HUES48 (cell line): ENCODE measurements at regions not wholly inside any gene's neighbourhood (a gene's known extent, or its start where the extent isn't known, plus 50 kb on each side); places are given as distances from the start of the nearest gene placed in this dataset.

Experiments
- H3K27ac ChIP-seq: one replicate; pipeline ENCODE4 v1.7.0; 2013; ENCODE audit warnings: low read depth, low read length, inconsistent platforms
- H3K27me3 ChIP-seq: 2 replicates; pipeline ENCODE4 v1.6.1; 2013; ENCODE audit warnings: mild to moderate bottlenecking, low read length; ENCODE audit not compliant: control insufficient read depth, insufficient read depth
- H3K36me3 ChIP-seq: 2 replicates; pipeline ENCODE4 v1.6.1; 2013; ENCODE audit warnings: low read length; ENCODE audit not compliant: control insufficient read depth, insufficient read depth
- H3K4me1 ChIP-seq: 2 replicates; pipeline ENCODE4 v1.6.1; 2013; ENCODE audit warnings: mild to moderate bottlenecking, low read length; ENCODE audit not compliant: control insufficient read depth, insufficient read depth
- H3K4me3 ChIP-seq: 2 replicates; pipeline ENCODE4 v1.5.1; 2013; ENCODE audit warnings: mild to moderate bottlenecking, low read depth, low read length
- H3K9ac ChIP-seq: 2 replicates; pipeline ENCODE4 v1.6.1; 2013; ENCODE audit warnings: mild to moderate bottlenecking, low read depth, low read length, moderate library complexity
- H3K9me3 ChIP-seq: 2 replicates; pipeline ENCODE4 v1.6.1; 2013; ENCODE audit warnings: low read length; ENCODE audit not compliant: control insufficient read depth, insufficient read depth

GRCh38 chr12:75773377-75773776, 258.2 kb downstream of the PHLDA1 start:
- Histone ChIP-seq H3K9me3 (no peaks in the 10 kb centered on the region), H3K9ac (no peak overlapping the region), H3K4me1 (peaks cover 3% of the 10 kb centered on the region), H3K4me3 (no peak overlapping the region), H3K27me3 (no peaks in the 10 kb centered on the region), H3K36me3 (no peaks in the 10 kb centered on the region), H3K27ac (no peak overlapping the region)

GRCh38 chr12:75771023-75771422, 259.6 kb upstream of the KRR1 start:
- Histone ChIP-seq H3K4me3 (no peak overlapping the region), H3K9ac (no peak overlapping the region), H3K27ac (no peak overlapping the region), H3K9me3 (no peaks in the 10 kb centered on the region), H3K27me3 (no peaks in the 10 kb centered on the region), H3K36me3 (no peaks in the 10 kb centered on the region), H3K4me1 (peaks cover 21% of the 10 kb centered on the region)

DNA sequence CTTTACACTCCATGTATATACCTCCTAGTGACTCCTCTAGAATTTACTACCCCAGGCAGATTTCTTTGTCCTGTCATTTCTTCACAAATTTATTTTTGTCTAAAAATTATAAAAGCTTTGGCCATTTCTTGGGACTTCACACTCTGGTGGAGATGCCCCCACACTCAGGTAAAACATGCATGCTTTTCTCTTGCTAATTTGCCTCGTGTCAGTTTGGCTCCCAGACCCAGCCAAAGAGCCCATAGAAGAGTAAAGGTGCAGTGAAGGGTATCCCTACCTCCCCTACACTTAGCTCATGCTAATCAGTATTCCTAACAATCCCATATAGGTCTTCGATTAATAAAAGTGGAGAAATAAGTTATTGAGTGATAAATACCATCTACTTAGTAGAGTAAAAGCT, 256.5 kb upstream of the KRR1 start:
- H3K36me3 ChIP-seq = no peaks in the 10 kb centered on the region
- no peak overlapping the region for H3K9ac ChIP-seq
- no peak overlapping the region for H3K27ac ChIP-seq

DNA sequence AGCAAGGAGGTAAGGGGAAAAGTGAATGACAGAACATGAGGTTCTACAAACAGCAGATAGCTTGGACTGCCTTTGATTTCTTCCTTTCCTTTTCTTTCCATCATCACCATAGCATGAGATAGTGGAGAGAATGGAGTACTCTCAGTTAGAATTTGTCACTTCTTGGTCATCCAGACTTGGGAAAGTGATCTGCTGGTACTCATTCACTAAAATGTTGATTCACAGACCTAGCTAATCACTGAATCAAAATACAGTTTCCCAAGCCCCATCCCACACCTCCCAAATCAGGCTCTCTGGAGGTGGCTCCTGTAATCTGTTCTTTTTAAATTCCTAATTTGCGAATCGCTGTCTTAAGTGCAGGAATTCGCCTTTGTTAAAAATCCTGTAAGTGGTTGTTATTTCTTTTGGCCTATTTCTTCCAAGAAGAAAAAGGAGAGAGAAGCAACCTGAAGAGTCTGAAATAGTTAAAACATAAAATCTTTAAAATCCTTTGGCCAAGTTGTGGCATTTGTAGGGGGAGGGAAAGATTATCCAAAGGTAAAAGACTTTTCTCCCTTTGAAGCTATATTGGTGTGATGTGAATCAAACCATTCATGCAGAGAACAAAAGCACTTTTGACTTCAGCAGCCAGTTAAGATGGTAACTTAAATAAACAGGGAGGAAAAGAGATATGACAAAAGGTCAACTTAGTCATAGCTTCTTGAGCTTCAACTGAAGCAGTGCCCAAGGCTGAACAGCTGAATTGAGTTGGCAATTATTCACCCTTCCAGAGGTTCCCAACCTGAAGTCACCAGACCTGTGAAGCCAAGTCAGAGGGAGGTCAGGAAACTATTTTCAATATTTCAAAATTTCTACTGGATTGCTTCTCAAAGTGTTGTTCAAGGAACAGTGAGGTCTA, 255.1 kb upstream of the KRR1 start:
- Histone ChIP-seq H3K9me3 (no peaks in the 10 kb centered on the region), H3K27ac (peak overlapping the region; percentile 73), H3K4me1 (peaks cover 36% of the 10 kb centered on the region), H3K36me3 (no peaks in the 10 kb centered on the region), H3K27me3 (no peaks in the 10 kb centered on the region), H3K9ac (no peak overlapping the region), H3K4me3 (no peak overlapping the region; the same call in 1 of the 2 replicates)

More for the DNA sequence above, 256.5 kb upstream of the KRR1 start:
- Histone ChIP-seq H3K4me3 (no peak overlapping the region), H3K27me3 (no peaks in the 10 kb centered on the region), H3K9me3 (no peaks in the 10 kb centered on the region), H3K4me1 (peaks cover 36% of the 10 kb centered on the region)

DNA sequence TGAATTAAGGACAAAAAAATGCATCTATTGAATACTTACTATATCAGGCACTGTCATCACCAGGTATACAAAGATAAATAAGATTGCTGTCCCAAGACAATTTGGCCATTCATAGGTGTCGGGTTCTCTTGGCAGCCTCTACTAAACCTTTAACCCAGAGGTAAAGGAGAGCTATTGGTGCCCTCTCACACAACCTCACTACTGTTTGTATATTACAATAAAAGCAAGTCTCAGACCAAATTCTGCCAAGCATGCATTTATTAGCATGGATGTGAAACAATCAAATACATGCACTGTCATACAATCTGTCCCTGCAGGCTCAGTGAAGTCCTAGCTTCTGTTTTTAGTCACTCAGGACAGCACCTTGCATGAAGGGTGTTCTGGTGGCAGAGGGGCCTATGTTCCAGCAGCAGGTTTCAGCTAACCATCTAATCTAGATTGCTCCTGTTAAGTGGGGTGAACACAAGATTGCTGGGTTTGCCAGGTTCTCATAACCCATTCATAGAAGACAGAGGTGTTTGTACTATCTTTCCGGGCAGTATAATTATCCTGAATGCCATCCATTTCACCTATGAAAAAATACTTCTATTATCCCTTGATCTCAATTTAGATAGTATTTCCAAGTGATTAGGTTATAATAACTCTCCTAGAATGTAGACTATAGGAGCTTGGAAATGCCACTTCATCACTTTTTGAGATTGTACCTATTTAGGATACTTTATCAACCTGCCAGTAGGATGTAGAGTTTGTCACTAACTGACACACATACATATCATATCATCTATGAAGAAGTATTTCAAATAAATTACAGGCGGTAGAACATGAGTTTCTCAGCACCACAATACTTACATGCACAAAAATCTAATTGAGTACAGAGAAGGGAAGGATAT, 254.0 kb upstream of the KRR1 start:
- Histone ChIP-seq H3K27ac (no peak overlapping the region), H3K9ac (no peak overlapping the region), H3K4me1 (peaks cover 36% of the 10 kb centered on the region), H3K4me3 (no peak overlapping the region), H3K9me3 (no peaks in the 10 kb centered on the region), H3K27me3 (no peaks in the 10 kb centered on the region), H3K36me3 (no peaks in the 10 kb centered on the region)

DNA sequence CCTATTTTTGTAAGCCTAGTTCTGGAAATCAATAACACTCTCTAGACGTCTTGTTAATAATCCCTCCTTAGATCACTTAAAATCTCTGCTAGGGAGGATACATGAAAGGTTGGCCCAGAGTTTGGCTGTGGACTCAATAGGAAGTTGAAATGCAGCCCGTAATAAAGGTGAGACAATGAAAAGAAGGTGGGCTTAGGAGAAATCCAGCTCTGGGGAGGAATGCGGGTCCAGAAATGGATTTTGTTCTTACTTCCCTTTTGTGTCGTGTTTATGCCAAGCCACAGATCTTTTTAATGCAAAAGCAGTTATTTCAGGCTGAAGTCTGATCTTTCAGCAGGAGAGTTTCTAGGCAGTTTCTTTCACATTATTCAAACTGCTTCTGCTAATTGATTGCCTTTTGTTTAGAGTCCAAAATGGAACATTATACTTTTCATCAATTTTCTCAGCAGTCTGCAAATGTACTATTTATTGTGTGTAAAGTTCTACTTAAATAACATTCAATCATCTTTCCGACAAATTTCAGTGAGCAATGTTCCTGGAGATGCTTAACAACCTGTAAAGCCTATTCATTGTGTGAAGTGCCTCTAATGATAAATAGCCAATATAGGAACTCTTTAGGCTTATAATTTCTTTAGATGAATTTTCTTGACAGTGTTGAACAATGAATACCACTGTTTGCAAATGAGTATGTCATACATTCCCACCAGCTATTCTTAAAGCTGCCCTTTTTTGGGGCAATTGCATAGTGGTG, 252.9 kb upstream of the KRR1 start:
- Histone ChIP-seq H3K9me3 (no peaks in the 10 kb centered on the region), H3K36me3 (no peaks in the 10 kb centered on the region), H3K27me3 (no peaks in the 10 kb centered on the region), H3K4me3 (no peak overlapping the region), H3K27ac (no peak overlapping the region), H3K4me1 (peaks cover 46% of the 10 kb centered on the region), H3K9ac (no peak overlapping the region)

GRCh38 chr12:75760573-75761294, 249.3 kb upstream of the KRR1 start:
- Histone ChIP-seq H3K36me3 (no peaks in the 10 kb centered on the region), H3K9me3 (no peaks in the 10 kb centered on the region), H3K4me3 (no peak overlapping the region), H3K9ac (no peak overlapping the region), H3K27me3 (no peaks in the 10 kb centered on the region), H3K4me1 (peaks cover 22% of the 10 kb centered on the region), H3K27ac (no peak overlapping the region)

- Histone ChIP-seq H3K27ac (no peak overlapping the region), H3K4me1 (peaks cover 21% of the 10 kb centered on the region), H3K9ac (no peak overlapping the region), H3K9me3 (no peaks in the 10 kb centered on the region), H3K36me3 (no peaks in the 10 kb centered on the region), H3K4me3 (no peak overlapping the region), H3K27me3 (no peaks in the 10 kb centered on the region)
Measured at GRCh38 chr12:75759842-75760572, 248.6 kb upstream of the KRR1 start.

- no peak overlapping the region for H3K27ac ChIP-seq
- H3K4me1 ChIP-seq = peaks cover 16% of the 10 kb centered on the region
Measured at GRCh38 chr12:75759196-75759595, 247.8 kb upstream of the KRR1 start.

GRCh38 chr12:75756771-75757170, 245.4 kb upstream of the KRR1 start:
- Histone ChIP-seq H3K9me3 (no peaks in the 10 kb centered on the region), H3K4me1 (peaks cover 10% of the 10 kb centered on the region), H3K36me3 (no peaks in the 10 kb centered on the region), H3K27me3 (no peaks in the 10 kb centered on the region), H3K9ac (no peak overlapping the region), H3K27ac (no peak overlapping the region), H3K4me3 (no peak overlapping the region)

More at GRCh38 chr12:75759196-75759595, 247.8 kb upstream of the KRR1 start:
- H3K9ac ChIP-seq = no peak overlapping the region
- H3K27me3 ChIP-seq = no peaks in the 10 kb centered on the region
- H3K36me3 ChIP-seq = no peaks in the 10 kb centered on the region
- H3K9me3 ChIP-seq = no peaks in the 10 kb centered on the region
- H3K4me3 ChIP-seq = no peak overlapping the region
